Endothelial cell of umbilical vein (primary cell): ENCODE measurements at regions not wholly inside any gene's neighbourhood (a gene's known extent, or its start where the extent isn't known, plus 50 kb on each side); places are given as distances from the start of the nearest gene placed in this dataset.
A peak's percentile ranks its signal among the peaks of the same experiment; 100 is the strongest.
"Not testable (repeated sequence)": the region's sequence is repeated elsewhere in the genome, so short reads cannot be mapped to it uniquely, and the experiment has no call there.

Experiments
- BruUV-seq: library from RNA; stranded (reverse); fragments of 400-500 nt; replicated peaks from 2 replicates; lab custom pipeline; 2021; lab: Mats Ljungman, UMichigan
- CTCF ChIA-PET: fragments of 300-600, 350-600 bp; sonication (Branson Sonifier 250); formaldehyde crosslinking; loops from one replicate; lab custom pipeline; 2021; ENCODE audit warnings: antibody characterized with exemption, inconsistent platforms; lab: Charles Lee
- POLR2A ChIA-PET: fragments of 300-600, 350-600 bp; sonication (Branson Sonifier 250); formaldehyde crosslinking; loops from one replicate; lab custom pipeline; 2021; ENCODE audit warnings: antibody characterized with exemption, inconsistent platforms; lab: Charles Lee
- DNase-seq: peaks from one replicate; pipeline ENCODE4 v3.0.0-alpha.2; 2011; ENCODE audit warnings: low read depth, low spot score
- FAIRE-seq: peaks from 2 replicates; lab custom pipeline; 2011; peaks lifted over from hg19 to GRCh38; lab: Jason Lieb, UNC
- H2AFZ ChIP-seq: 2 replicates; pipeline ENCODE4 v1.6.0; 2012; ENCODE audit warnings: low read depth, low read length, control low read depth, inconsistent platforms
- H3K27ac ChIP-seq: 2 replicates; pipeline ENCODE4 v1.5.1; 2011; ENCODE audit warnings: low read depth, mild to moderate bottlenecking, control low read depth, low read length, moderate library complexity; ENCODE audit not compliant: insufficient read depth
- H3K27me3 ChIP-seq, 2 experiments: 2 replicates each; pipeline versions ENCODE4 v1.6.0 to v1.6.1; 2011; ENCODE audit warnings: low read length in 2 of 2, mixed read lengths in 1 of 2; ENCODE audit not compliant: control insufficient read depth in 2 of 2, insufficient read depth in 2 of 2
- H3K36me3 ChIP-seq, 2 experiments: 2 replicates in 1 of 2; 3 replicates in 1 of 2; pipeline ENCODE4 v1.5.1; 2011; ENCODE audit warnings: low read length in 2 of 2, mild to moderate bottlenecking in 1 of 2, moderate library complexity in 1 of 2; ENCODE audit not compliant: control insufficient read depth in 2 of 2, insufficient read depth in 2 of 2; ENCODE audit errors: extremely low read depth in 1 of 2
- H3K4me1 ChIP-seq: 3 replicates; pipeline ENCODE4 v1.5.1; 2011; ENCODE audit warnings: mild to moderate bottlenecking, low read length; ENCODE audit not compliant: control insufficient read depth, insufficient read depth; ENCODE audit errors: extremely low read depth
- H3K4me2 ChIP-seq: 2 replicates; pipeline ENCODE4 v1.6.1; 2011; ENCODE audit warnings: low read length, control low read depth, mixed read lengths; ENCODE audit not compliant: insufficient read depth
- H3K4me3 ChIP-seq, 3 experiments: fragments of 200-600 bp in 1 of 3; sonication (generic), shearing (Covaris generic) in 1 of 3; replicated peaks in 1 of 3; 2 replicates each; pipeline ENCODE4 v1.5.1; 2011 to 2016; ENCODE audit warnings: control low read depth in 3 of 3, low read length in 3 of 3, mild to moderate bottlenecking in 2 of 3, inconsistent platforms in 1 of 3, low read depth in 1 of 3, moderate library complexity in 1 of 3; ENCODE audit not compliant: insufficient read depth in 1 of 3
- H3K79me2 ChIP-seq: 2 replicates; pipeline ENCODE4 v1.6.0; 2012; ENCODE audit warnings: low read length, inconsistent platforms; ENCODE audit not compliant: control insufficient read depth, insufficient read depth
- H3K9ac ChIP-seq: replicated peaks from 2 replicates; pipeline ENCODE3; 2011; ENCODE audit warnings: low read length, control low read depth; ENCODE audit not compliant: insufficient read depth; ENCODE audit errors: extremely low read depth
- H3K9me1 ChIP-seq: replicated peaks from 3 replicates; pipeline ENCODE4 v1.6.0; 2011; ENCODE audit warnings: mild to moderate bottlenecking, low read length; ENCODE audit not compliant: control insufficient read depth, insufficient read depth; ENCODE audit errors: extremely low read depth
- H3K9me3 ChIP-seq: replicated peaks from 2 replicates; pipeline ENCODE4 v1.5.1; 2012; ENCODE audit warnings: low read length, inconsistent platforms; ENCODE audit not compliant: control insufficient read depth, insufficient read depth
- H4K20me1 ChIP-seq: replicated peaks from 2 replicates; pipeline ENCODE3; 2011; ENCODE audit warnings: mild to moderate bottlenecking, low read length; ENCODE audit not compliant: control insufficient read depth, insufficient read depth; ENCODE audit errors: extremely low read depth
- CTCF ChIP-seq, 2 donors: IDR thresholded peaks; 1 replicate in 1 of 2; 2 replicates in 1 of 2; pipeline ENCODE4 v1.5.1; 2011; ENCODE audit warnings: low read length in 2 of 2, mild to moderate bottlenecking in 2 of 2, moderate library complexity in 2 of 2, control low read depth in 1 of 2, inconsistent platforms in 1 of 2, low read depth in 1 of 2; ENCODE audit not compliant: insufficient read depth in 1 of 2; ENCODE audit errors: extremely low read depth in 1 of 2
- dilution Hi-C: fragments of 300-500 bp; cut with MboI; formaldehyde crosslinking; loops from one replicate; pipeline ENCODE4 v1.15.0; 2019; ENCODE audit warnings: low sequenced_read_pairs; ENCODE audit not compliant: extremely low pct_ligation_motif_present
- intact Hi-C: fragments of 100-400 bp; cut with micrococcal nuclease; formaldehyde crosslinking; loops from one replicate; pipeline ENCODE4 v1.10.0; 2022

GRCh38 chr3:75422101-75422945 lies 241.8 kb upstream of the FRG2C start:
- DNase-seq: peak; percentile 19
- H3K9ac ChIP-seq, POLR2A ChIA-PET, H3K4me1 ChIP-seq, H2AFZ ChIP-seq, BruUV-seq, H3K4me2 ChIP-seq, H3K36me3 ChIP-seq, H3K27ac ChIP-seq, H3K79me2 ChIP-seq, H3K9me3 ChIP-seq, H4K20me1 ChIP-seq, H3K9me1 ChIP-seq, H3K4me3 ChIP-seq, dilution Hi-C loops, H3K27me3 ChIP-seq: not testable (repeated sequence)
- intact Hi-C loops: loop anchor here (1.0 kb wide), 1 partner anchor 230 kb away; no protein-coding TSS in a partner anchor
- CTCF ChIA-PET: interaction anchor here (1.0 to 2.1 kb wide), 5 partner anchors 11 to 1914 kb away, joined by 3 to 8 read pairs (median 3); no protein-coding TSS in a partner anchor
- FAIRE-seq: peak; percentile 52
- TF ChIP-seq CTCF (IDR thresholded peaks at IDR 0.05; ENCODE audit: extremely low read depth in 1 of 2, insufficient read depth in 1 of 2, low read depth in 1 of 2, low read length in 2 of 2): peak; percentile 33 to 47

- not testable (repeated sequence) for H3K4me3 ChIP-seq, H3K9me3 ChIP-seq, FAIRE-seq
Measured at GRCh38 chr3:75425379-75425778, 238.7 kb upstream of the FRG2C start.

GRCh38 chr3:75427486-75427885 lies 236.6 kb upstream of the FRG2C start:
- H3K4me2 ChIP-seq, H3K79me2 ChIP-seq, H2AFZ ChIP-seq, BruUV-seq, H3K4me1 ChIP-seq, POLR2A ChIA-PET, H4K20me1 ChIP-seq, H3K27ac ChIP-seq, intact Hi-C loops, H3K36me3 ChIP-seq, H3K9me1 ChIP-seq, CTCF ChIA-PET, H3K9me3 ChIP-seq, H3K4me3 ChIP-seq, DNase-seq, FAIRE-seq, H3K9ac ChIP-seq, dilution Hi-C loops, H3K27me3 ChIP-seq: not testable (repeated sequence)

More at GRCh38 chr3:75425379-75425778, 238.7 kb upstream of the FRG2C start:
- H3K4me2 ChIP-seq, H3K9ac ChIP-seq, DNase-seq, H3K79me2 ChIP-seq, BruUV-seq, intact Hi-C loops, H3K4me1 ChIP-seq, POLR2A ChIA-PET, dilution Hi-C loops, H3K36me3 ChIP-seq, H3K27me3 ChIP-seq, H3K27ac ChIP-seq, H4K20me1 ChIP-seq, H2AFZ ChIP-seq, H3K9me1 ChIP-seq, CTCF ChIA-PET: not testable (repeated sequence)
